HepG2 (cell line): ENCODE measurements at regions not wholly inside any gene's neighbourhood (a gene's known extent, or its start where the extent isn't known, plus 50 kb on each side); places are given as distances from the start of the nearest gene placed in this dataset.

ENCODE experiments used
- ATAC-seq: fragments of 200-7000 bp; cut with Tn5 transposase; 3 replicates; pipeline ENCODE4 v1.9.1; 2020; ENCODE audit warnings: mild to moderate bottlenecking, moderate library complexity
- BruUV-seq: library from RNA; stranded (reverse); fragments of 400-500 nt; replicated peaks from 2 replicates; lab custom pipeline; 2021; lab: Mats Ljungman, UMichigan
- CTCF ChIA-PET: fragments of 300-600 bp; formaldehyde crosslinking; extraction: SDS; loops from one replicate; lab custom pipeline; 2021; ENCODE audit warnings: low total read pairs, inconsistent platforms, low intra/inter-chr PET ratio; lab: Yijun Ruan, JAX
- POLR2A ChIA-PET: fragments of 350-600 bp; sonication (Branson Sonifier 250); formaldehyde crosslinking; loops from one replicate; lab custom pipeline; 2020; ENCODE audit warnings: antibody characterized with exemption, inconsistent platforms; lab: Yijun Ruan, JAX
- DNase-seq: peaks from one replicate; pipeline ENCODE4 v3.0.0-alpha.2; 2015; ENCODE audit warnings: low spot score
- FAIRE-seq: peaks from 3 replicates; lab custom pipeline; 2011; peaks lifted over from hg19 to GRCh38; lab: Jason Lieb, UNC
- H2AFZ ChIP-seq: one replicate; pipeline ENCODE4 v1.6.1; 2011; ENCODE audit warnings: low read length, inconsistent platforms
- H3K27ac ChIP-seq: fragments of 300-600 bp; 3 replicates; pipeline ENCODE4 v1.8.0; 2011; ENCODE audit warnings: mixed run types, mild to moderate bottlenecking, mixed read lengths, low read length, inconsistent platforms; ENCODE audit not compliant: insufficient read depth; ENCODE audit errors: extremely low read length
- H3K27me3 ChIP-seq, 2 experiments: fragments of 200-600 bp in 1 of 2; 2 replicates in 1 of 2; 3 replicates in 1 of 2; pipeline versions ENCODE4 v1.6.0 to v1.8.0; 2011; ENCODE audit warnings: low read length in 2 of 2, mild to moderate bottlenecking in 2 of 2, moderate library complexity in 2 of 2, inconsistent platforms in 1 of 2; ENCODE audit not compliant: insufficient read depth in 2 of 2, control insufficient read depth in 1 of 2
- H3K36me3 ChIP-seq, 2 experiments: fragments of 200-600 bp in 1 of 2; replicated peaks in 1 of 2; 2 replicates in 1 of 2; 3 replicates in 1 of 2; pipeline versions ENCODE4 v1.5.1 to v1.8.0; 2011; ENCODE audit warnings: low read length in 2 of 2, inconsistent platforms in 1 of 2; ENCODE audit not compliant: insufficient read depth in 2 of 2, control insufficient read depth in 1 of 2
- H3K4me1 ChIP-seq: 2 replicates; pipeline ENCODE4 v1.5.1; 2012; ENCODE audit warnings: low read length, inconsistent platforms; ENCODE audit not compliant: insufficient read depth
- H3K4me2 ChIP-seq: 2 replicates; pipeline ENCODE4 v1.6.0; 2011; ENCODE audit warnings: low read depth, low read length, inconsistent platforms
- H3K4me3 ChIP-seq, 3 experiments: fragments of 200-600 bp in 1 of 3; sonication (generic), shearing (Covaris generic) in 1 of 3; replicated peaks in 1 of 3; 2 replicates each; pipeline ENCODE4 v1.5.1; 2011 to 2016; ENCODE audit warnings: low read length in 3 of 3, inconsistent platforms in 2 of 3, low read depth in 2 of 3, mild to moderate bottlenecking in 2 of 3, control low read depth in 1 of 3, mixed read lengths in 1 of 3; ENCODE audit not compliant: insufficient read depth in 1 of 3
- H3K79me2 ChIP-seq: one replicate; pipeline ENCODE4 v1.6.1; 2011; ENCODE audit warnings: low read length, inconsistent platforms; ENCODE audit not compliant: insufficient read depth
- H3K9ac ChIP-seq: 2 replicates; pipeline ENCODE4 v1.6.0; 2011; ENCODE audit warnings: mild to moderate bottlenecking, low read depth, low read length, inconsistent platforms; ENCODE audit not compliant: insufficient read depth
- H3K9me3 ChIP-seq: 2 replicates; pipeline ENCODE4 v1.5.1; 2012; ENCODE audit warnings: mild to moderate bottlenecking, low read length
- H4K20me1 ChIP-seq: 2 replicates; pipeline ENCODE4 v1.6.0; 2011; ENCODE audit warnings: inconsistent platforms, mild to moderate bottlenecking, low read length, moderate library complexity; ENCODE audit not compliant: insufficient read depth
- MBNL3 ChIP-seq: fragments of 250-450 bp; sonication (Bioruptor Pico); conservative IDR thresholded peaks from 2 replicates; pipeline ENCODE4 v1.8.0; 2022; ENCODE audit warnings: mild to moderate bottlenecking, inconsistent platforms
- MED8 ChIP-seq: sonication (generic); formaldehyde crosslinking; IDR thresholded peaks from 2 replicates; pipeline ENCODE4 v1.8.1; 2023; ENCODE audit warnings: mild to moderate bottlenecking, missing genetic modification reagents; ENCODE audit not compliant: insufficient replicate concordance
- MXI1 ChIP-seq: IDR thresholded peaks from 3 replicates; pipeline ENCODE4 v1.6.1; 2012; ENCODE audit warnings: low read depth, low read length, inconsistent platforms, borderline replicate concordance
- TRIM22 ChIP-seq: fragments of 450-650 bp; IDR thresholded peaks from 2 replicates; pipeline ENCODE4 v1.6.1; 2017
- ZBTB34 ChIP-seq: sonication (generic); formaldehyde crosslinking; IDR thresholded peaks from 2 replicates; pipeline ENCODE4 v1.8.0; 2022; ENCODE audit warnings: mild to moderate bottlenecking, missing genetic modification reagents
- ZEB1 ChIP-seq: IDR thresholded peaks from 2 replicates; pipeline ENCODE4 v1.6.1; 2012; ENCODE audit warnings: mild to moderate bottlenecking, low read depth, inconsistent platforms; ENCODE audit not compliant: insufficient replicate concordance
- ZGPAT ChIP-seq: IDR thresholded peaks from 2 replicates; pipeline ENCODE4 v1.6.1; 2016; ENCODE audit warnings: mild to moderate bottlenecking
- ZNF280D ChIP-seq: sonication (generic); formaldehyde crosslinking; IDR thresholded peaks from 2 replicates; pipeline ENCODE4 v1.5.1; 2020; ENCODE audit warnings: mild to moderate bottlenecking, missing genetic modification reagents
- ZNF556 ChIP-seq: sonication (generic); formaldehyde crosslinking; IDR thresholded peaks from 2 replicates; pipeline ENCODE4 v1.4.0; 2020; ENCODE audit warnings: mild to moderate bottlenecking, missing genetic modification reagents, borderline replicate concordance
- ZNF879 ChIP-seq: sonication (generic); formaldehyde crosslinking; IDR thresholded peaks from 2 replicates; pipeline ENCODE4 v1.8.1; 2023; ENCODE audit warnings: missing genetic modification reagents
- WGBS: methylation state at CpG from one replicate; pipeline ENCODE4 v1.1.6; 2017; ENCODE audit warnings: low lambda C conversion rate; 5-methylcytosine and 5-hydroxymethylcytosine counted together
- in situ Hi-C: cut with HindIII; loops from 2 replicates; pipeline ENCODE4 v1.10.0; 2017; ENCODE audit warnings: low pct_unique_long_range_greater_than_20kb; ENCODE audit not compliant: extremely low pct_ligation_motif_present
- intact Hi-C: fragments of 100-400 bp; cut with micrococcal nuclease; formaldehyde crosslinking; loops from one replicate; pipeline ENCODE4 v1.10.0; 2022; ENCODE audit not compliant: unreplicated experiment

- no peak for FAIRE-seq
- H3K36me3 ChIP-seq: no peaks in the 10 kb centered on the region
- ATAC-seq: no peak
- H3K9ac ChIP-seq: no peak overlapping the region
- in situ Hi-C loops (no loop called here), intact Hi-C loops (no loop called here)
- H4K20me1 ChIP-seq: no peaks in the 10 kb centered on the region
- no peak overlapping the region for H3K4me2 ChIP-seq
- DNase-seq: no peak
- no TSS peak for BruUV-seq
- POLR2A ChIA-PET: no interaction called here
- no peak overlapping the region for H3K27ac ChIP-seq
- no peak overlapping the region for H2AFZ ChIP-seq
- no peaks in the 10 kb centered on the region for H3K4me1 ChIP-seq
- CTCF ChIA-PET: no interaction called here
- H3K4me3 ChIP-seq: no peak overlapping the region
- no peaks in the 10 kb centered on the region for H3K9me3 ChIP-seq
- no peak for TF ChIP-seq TRIM22
- H3K79me2 ChIP-seq: no peaks in the 10 kb centered on the region
- H3K27me3 ChIP-seq: no peaks in the 10 kb centered on the region
These were observed 497.5 kb upstream of the CBLB start for GRCh38 chr3:106366352-106366751.

GRCh38 chr3:106367496-106367895, 498.7 kb upstream of the CBLB start:
- intact Hi-C loops: no loop called here
- TF ChIP-seq MED8 (CRISPR knock-in tag) (no peak), MXI1 (no peak), ZEB1 (no peak), ZGPAT (no peak), MBNL3 (CRISPR knock-in tag) (no peak), ZNF280D (CRISPR knock-in tag) (no peak), ZNF879 (no peak), ZNF556 (CRISPR knock-in tag) (no peak), ZBTB34 (CRISPR knock-in tag) (no peak)

More at GRCh38 chr3:106367496-106367895, 498.7 kb upstream of the CBLB start:
- no TSS peak for BruUV-seq
- ChIA-PET CTCF (no interaction called here), POLR2A (no interaction called here)
- no peak for DNase-seq
- Histone ChIP-seq H3K79me2 (no peaks in the 10 kb centered on the region), H4K20me1 (no peaks in the 10 kb centered on the region), H3K4me2 (no peak overlapping the region), H3K27ac (no peak overlapping the region), H3K9me3 (no peaks in the 10 kb centered on the region), H3K4me1 (no peaks in the 10 kb centered on the region), H3K36me3 (no peaks in the 10 kb centered on the region), H3K27me3 (no peaks in the 10 kb centered on the region), H3K9ac (no peak overlapping the region), H3K4me3 (no peak overlapping the region), H2AFZ (no peak overlapping the region)
- no peak for ATAC-seq
- in situ Hi-C loops: no loop called here
- FAIRE-seq: no peak
- 0% methylated on average over 2 of the region's 2 CpGs for WGBS
